Ectodermal cell (in vitro differentiated cells): ENCODE measurements at regions not wholly inside any gene's neighbourhood (a gene's known extent, or its start where the extent isn't known, plus 50 kb on each side); places are given as distances from the start of the nearest gene placed in this dataset.

ENCODE experiments used
- H3K27ac ChIP-seq: 2 replicates; pipeline ENCODE4 v1.7.0; 2013; ENCODE audit warnings: mild to moderate bottlenecking, low read depth, low read length; ENCODE audit not compliant: insufficient read depth, poor library complexity, severe bottlenecking
- H3K27me3 ChIP-seq: 2 replicates; pipeline ENCODE4 v1.7.0; 2013; ENCODE audit warnings: mild to moderate bottlenecking, low read length; ENCODE audit not compliant: insufficient read depth, control insufficient read depth, poor library complexity, severe bottlenecking
- H3K36me3 ChIP-seq: one replicate; pipeline ENCODE4 v1.7.0; 2013; ENCODE audit warnings: low read length; ENCODE audit not compliant: control insufficient read depth, insufficient read depth
- H3K4me1 ChIP-seq: one replicate; pipeline ENCODE4 v1.7.0; 2013; ENCODE audit warnings: low read length; ENCODE audit not compliant: control insufficient read depth, insufficient read depth
- H3K4me3 ChIP-seq: 2 replicates; pipeline ENCODE4 v1.7.0; 2013; ENCODE audit warnings: low read depth, low read length, control low read depth; ENCODE audit not compliant: insufficient read depth
- H3K9me3 ChIP-seq: 2 replicates; pipeline ENCODE4 v1.7.0; 2013; ENCODE audit warnings: mild to moderate bottlenecking, low read length, moderate library complexity; ENCODE audit not compliant: control insufficient read depth
- WGBS, 2 experiments: methylation state at CpG; one replicate each; pipeline ENCODE4 v1.1.7; 2013; ENCODE audit warnings: missing lambda C conversion rate in 2 of 2; 5-methylcytosine and 5-hydroxymethylcytosine counted together

DNA sequence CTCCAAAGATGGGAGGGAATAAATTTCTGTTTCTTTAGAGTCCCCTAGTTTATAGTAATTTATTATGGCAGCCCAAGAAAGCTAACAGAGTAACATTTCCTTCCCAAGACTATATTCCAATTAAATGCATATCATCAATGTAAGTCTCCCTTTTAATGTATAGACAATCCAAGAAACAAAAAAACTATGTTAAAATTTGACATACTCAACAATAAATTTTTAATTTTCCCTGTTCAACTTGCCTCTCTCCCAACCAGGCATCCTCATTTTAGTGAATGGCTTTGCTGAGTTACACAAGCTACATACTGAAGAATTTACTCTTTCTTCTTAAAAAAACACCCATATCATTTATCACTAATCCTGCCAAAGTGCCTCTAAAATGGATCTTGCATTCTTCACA, 1357.7 kb downstream of the PCDH9 start:
- H3K9me3 ChIP-seq: no peaks in the 10 kb centered on the region
- H3K4me3 ChIP-seq: no peak overlapping the region
- no peaks in the 10 kb centered on the region for H3K4me1 ChIP-seq
- no peaks in the 10 kb centered on the region for H3K36me3 ChIP-seq
- no peak overlapping the region for H3K27ac ChIP-seq
- no peaks in the 10 kb centered on the region for H3K27me3 ChIP-seq

DNA sequence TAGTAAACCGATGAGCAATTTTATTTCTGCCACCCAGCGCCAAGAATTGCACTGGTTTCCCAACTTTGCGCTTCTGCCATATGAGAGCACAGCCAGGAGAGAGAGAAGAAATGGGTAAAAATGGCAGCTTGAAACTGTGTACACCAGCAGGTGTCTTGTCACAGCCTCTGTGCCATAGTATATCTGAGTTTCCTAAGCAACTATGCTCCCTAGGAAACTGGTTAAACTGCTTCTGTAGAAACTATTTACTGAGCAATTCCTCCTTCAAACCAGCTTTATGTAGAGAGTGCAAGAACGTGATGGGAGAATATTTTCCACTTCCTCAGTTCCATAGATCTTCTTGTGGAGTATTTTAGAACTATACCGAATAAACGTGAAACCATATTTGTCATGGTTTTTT, 1361.3 kb downstream of the PCDH9 start:
- WGBS, 2 experiments: 94 to 96% methylated on average over 4 of the region's 6 CpGs
- Histone ChIP-seq H3K4me3 (no peak overlapping the region), H3K4me1 (no peaks in the 10 kb centered on the region), H3K36me3 (no peaks in the 10 kb centered on the region), H3K9me3 (no peaks in the 10 kb centered on the region), H3K27ac (no peak overlapping the region), H3K27me3 (no peaks in the 10 kb centered on the region)

DNA sequence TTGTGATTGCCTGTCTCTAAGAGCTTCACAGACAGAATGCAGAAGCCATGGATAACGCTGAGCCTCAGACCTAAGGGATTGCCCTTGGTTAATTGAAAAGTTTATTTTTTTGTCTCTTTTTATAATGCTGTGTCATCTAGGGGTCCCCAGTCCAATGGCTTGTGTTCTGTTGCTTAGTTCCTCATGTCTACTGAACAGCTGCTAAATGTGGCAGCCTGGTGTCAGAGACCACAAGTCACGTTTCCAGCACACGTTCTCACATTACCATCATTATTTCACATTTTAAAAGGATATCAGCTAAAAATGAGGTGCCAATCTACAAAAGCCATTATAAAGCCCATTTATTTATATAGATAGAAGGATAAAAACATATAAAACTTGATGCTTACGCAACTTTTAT, 1362.0 kb downstream of the PCDH9 start:
- Histone ChIP-seq H3K27me3 (no peaks in the 10 kb centered on the region), H3K4me1 (no peaks in the 10 kb centered on the region), H3K4me3 (no peak overlapping the region), H3K27ac (no peak overlapping the region), H3K9me3 (no peaks in the 10 kb centered on the region), H3K36me3 (no peaks in the 10 kb centered on the region)
- 96 to 100% methylated on average over 3 of the region's 4 CpGs for WGBS, 2 experiments

GRCh38 chr13:65866138-65866537, 1364.0 kb downstream of the PCDH9 start:
- Histone ChIP-seq H3K27ac (no peak overlapping the region), H3K4me1 (no peaks in the 10 kb centered on the region)
- WGBS, 2 experiments: 96 to 99% methylated on average over 4 to 6 of the region's 6 CpGs

GRCh38 chr13:65865206-65865605, 1364.9 kb downstream of the PCDH9 start:
- Histone ChIP-seq H3K9me3 (no peaks in the 10 kb centered on the region), H3K27me3 (no peaks in the 10 kb centered on the region), H3K4me1 (no peaks in the 10 kb centered on the region), H3K36me3 (no peaks in the 10 kb centered on the region), H3K27ac (no peak overlapping the region), H3K4me3 (no peak overlapping the region)
- 96 to 97% methylated on average over 2 of the region's 2 CpGs for WGBS, 2 experiments

More at GRCh38 chr13:65866138-65866537, 1364.0 kb downstream of the PCDH9 start:
- Histone ChIP-seq H3K36me3 (no peaks in the 10 kb centered on the region), H3K4me3 (no peak overlapping the region), H3K27me3 (no peaks in the 10 kb centered on the region), H3K9me3 (no peaks in the 10 kb centered on the region)

DNA sequence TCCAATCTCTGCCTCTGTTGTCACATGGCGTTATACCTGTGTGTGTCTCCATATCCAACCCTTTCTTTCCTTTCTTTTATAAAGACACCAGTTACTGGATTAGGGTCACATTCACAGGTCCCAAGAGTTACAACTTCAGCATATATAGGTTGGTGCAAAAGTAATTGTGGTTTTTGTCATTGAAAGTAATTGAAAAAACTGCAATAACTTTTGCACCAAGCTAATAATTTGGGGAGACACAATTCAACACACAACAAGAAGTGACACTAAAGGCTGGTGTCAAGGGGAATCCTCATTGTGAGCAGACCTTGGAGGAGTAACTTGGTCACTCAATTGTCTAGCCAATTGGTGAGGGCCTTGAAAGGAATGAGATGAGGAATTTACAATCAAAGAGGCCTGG, 1366.1 kb downstream of the PCDH9 start:
- H3K27me3 ChIP-seq: no peaks in the 10 kb centered on the region
- WGBS, 2 experiments: 91 to 96% methylated on average over 1 of the region's 1 CpG
- H3K9me3 ChIP-seq: no peaks in the 10 kb centered on the region
- H3K4me1 ChIP-seq: no peaks in the 10 kb centered on the region
- no peak overlapping the region for H3K4me3 ChIP-seq
- no peaks in the 10 kb centered on the region for H3K36me3 ChIP-seq
- H3K27ac ChIP-seq: no peak overlapping the region

DNA sequence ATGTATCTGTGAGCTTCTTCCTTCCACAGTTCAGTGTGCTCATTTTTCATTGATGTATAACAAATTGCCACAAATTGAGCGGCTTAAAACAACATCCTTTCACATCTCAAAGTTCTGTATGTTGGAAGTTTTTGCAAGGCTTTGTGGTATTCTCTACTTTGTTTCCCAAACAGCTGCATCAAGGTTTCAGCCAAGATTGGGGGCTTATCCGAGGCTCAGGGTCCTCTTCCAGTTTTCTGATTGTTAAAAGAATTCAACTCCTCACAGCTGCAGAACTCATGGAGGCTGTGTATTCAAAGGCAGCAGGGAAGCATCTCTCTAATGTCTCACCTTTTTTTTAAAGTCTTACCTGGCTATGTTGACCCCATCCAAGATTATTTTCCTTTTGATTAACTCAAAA, 1369.8 kb downstream of the PCDH9 start:
- no peak overlapping the region for H3K4me3 ChIP-seq
- H3K4me1 ChIP-seq: no peaks in the 10 kb centered on the region
- no peak overlapping the region for H3K27ac ChIP-seq
- no peaks in the 10 kb centered on the region for H3K36me3 ChIP-seq
- H3K9me3 ChIP-seq: no peaks in the 10 kb centered on the region
- WGBS, 2 experiments: 77 to 82% methylated on average over 2 of the region's 2 CpGs
- H3K27me3 ChIP-seq: no peaks in the 10 kb centered on the region

DNA sequence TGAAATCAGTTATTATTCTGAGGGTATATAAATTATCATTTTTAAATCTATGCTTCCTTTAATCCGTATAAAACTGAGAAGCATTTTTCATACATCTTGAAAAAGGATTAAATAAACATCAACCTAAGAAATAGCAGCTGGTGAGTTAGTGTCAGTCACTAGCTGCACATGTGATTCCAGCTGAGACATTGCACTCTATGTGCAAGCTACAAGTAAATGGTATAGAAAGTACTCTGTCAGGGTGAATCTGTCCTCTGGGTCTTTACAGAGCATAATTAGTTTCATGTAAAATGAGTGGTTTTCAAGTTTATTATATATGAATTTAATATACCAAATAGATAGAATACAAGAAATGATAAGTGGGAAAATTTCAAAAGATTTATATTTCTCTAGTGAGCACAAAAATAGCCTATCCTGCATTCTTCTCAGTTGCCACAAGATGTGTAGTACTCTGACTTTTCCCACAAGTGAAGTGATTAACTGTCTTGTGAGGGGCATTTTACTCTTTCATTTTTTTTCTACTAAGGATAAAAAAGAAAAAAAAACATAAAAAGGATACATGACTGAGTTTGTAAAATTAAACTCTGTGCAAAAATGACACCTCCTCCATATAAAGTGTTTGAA, 1372.1 kb downstream of the PCDH9 start:
- H3K27ac ChIP-seq: no peak overlapping the region
- 86% methylated on average over 1 of the region's 1 CpG; no CpG with 5 or more reads in 1 of the 2 experiments for WGBS, 2 experiments
- H3K4me1 ChIP-seq: no peaks in the 10 kb centered on the region
- H3K27me3 ChIP-seq: no peaks in the 10 kb centered on the region
- no peaks in the 10 kb centered on the region for H3K9me3 ChIP-seq
- H3K4me3 ChIP-seq: no peak overlapping the region
- no peaks in the 10 kb centered on the region for H3K36me3 ChIP-seq

- Histone ChIP-seq H3K9me3 (no peaks in the 10 kb centered on the region), H3K27me3 (no peaks in the 10 kb centered on the region), H3K4me1 (no peaks in the 10 kb centered on the region), H3K36me3 (no peaks in the 10 kb centered on the region), H3K27ac (no peak overlapping the region), H3K4me3 (no peak overlapping the region)
- 75 to 89% methylated on average over 1 to 2 of the region's 2 CpGs for WGBS, 2 experiments
Measured at GRCh38 chr13:65856431-65856830, 1373.7 kb downstream of the PCDH9 start.

DNA sequence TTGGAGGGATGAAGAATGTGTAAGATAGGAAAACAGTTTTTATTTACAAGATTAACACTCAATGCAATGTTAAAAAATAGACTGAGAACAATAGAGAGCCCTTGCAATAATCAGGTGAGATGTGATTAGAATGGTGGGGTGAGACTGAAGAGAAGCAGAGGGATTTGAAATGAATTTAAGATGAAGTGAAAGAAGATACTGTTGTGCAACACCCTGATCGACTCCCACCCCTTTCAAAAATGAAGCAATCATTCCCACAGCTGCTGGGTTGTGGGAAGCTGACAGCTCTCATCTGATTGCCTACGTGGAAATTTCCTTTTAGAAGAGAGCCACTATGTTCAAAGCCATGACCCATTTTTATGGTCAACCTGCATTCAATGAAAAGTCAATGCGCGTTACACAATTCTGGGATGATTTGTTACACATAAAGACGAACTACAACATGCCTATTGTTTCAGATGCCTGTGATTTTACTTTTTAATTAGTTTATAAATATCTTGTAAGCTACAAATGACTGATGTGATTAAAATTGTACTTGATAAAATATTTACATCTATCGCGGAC, 1374.8 kb downstream of the PCDH9 start:
- Histone ChIP-seq H3K36me3 (no peaks in the 10 kb centered on the region), H3K27ac (no peak overlapping the region), H3K27me3 (no peaks in the 10 kb centered on the region), H3K9me3 (no peaks in the 10 kb centered on the region), H3K4me1 (no peaks in the 10 kb centered on the region), H3K4me3 (no peak overlapping the region)
- WGBS, 2 experiments: 81 to 98% methylated on average over 5 to 7 of the region's 7 CpGs
